Smooth muscle cell (in vitro differentiated cells): ENCODE measurements at regions not wholly inside any gene's neighbourhood (a gene's known extent, or its start where the extent isn't known, plus 50 kb on each side); places are given as distances from the start of the nearest gene placed in this dataset.

ENCODE experiments used
- DNase-seq: peaks from one replicate; lab custom pipeline; 2025; ENCODE audit not compliant: unreplicated experiment; lab: John Stamatoyannopoulos, UW
- H2AFZ ChIP-seq: fragments of 200-600 bp; sonication (generic); 2 replicates; pipeline ENCODE4 v1.6.0; 2016; ENCODE audit warnings: antibody characterized with exemption, low read depth, mild to moderate bottlenecking
- H3F3A ChIP-seq: fragments of 200-600 bp; sonication (generic); 2 replicates; pipeline ENCODE4 v1.6.0; 2017; ENCODE audit warnings: antibody characterized with exemption, low read depth
- H3K27ac ChIP-seq: fragments of 200-600 bp; sonication (generic); 2 replicates; pipeline ENCODE4 v1.5.1; 2016; ENCODE audit warnings: low read depth, mild to moderate bottlenecking
- H3K27me3 ChIP-seq: fragments of 200-600 bp; sonication (generic); 2 replicates; pipeline ENCODE4 v1.6.1; 2016; ENCODE audit warnings: low read depth, mild to moderate bottlenecking
- H3K36me3 ChIP-seq: fragments of 200-600 bp; sonication (generic); 2 replicates; pipeline ENCODE4 v1.5.1; 2016; ENCODE audit warnings: low read depth
- H3K4me1 ChIP-seq: fragments of 200-600 bp; sonication (generic); 2 replicates; pipeline ENCODE4 v1.5.1; 2016; ENCODE audit warnings: low read depth
- H3K4me2 ChIP-seq: fragments of 200-600 bp; sonication (generic); 2 replicates; pipeline ENCODE4 v1.6.0; 2016; ENCODE audit warnings: mild to moderate bottlenecking
- H3K4me3 ChIP-seq: fragments of 200-600 bp; sonication (generic); 2 replicates; pipeline ENCODE4 v1.5.1; 2016; ENCODE audit warnings: mild to moderate bottlenecking
- H3K79me2 ChIP-seq: fragments of 200-600 bp; sonication (generic); 2 replicates; pipeline ENCODE4 v1.6.0; 2016; ENCODE audit warnings: low read depth, mild to moderate bottlenecking
- H3K9ac ChIP-seq: fragments of 200-600 bp; sonication (generic); 2 replicates; pipeline ENCODE4 v1.6.0; 2016; ENCODE audit warnings: low read depth
- H3K9me3 ChIP-seq: fragments of 200-600 bp; sonication (generic); replicated peaks from 2 replicates; pipeline ENCODE4 v1.5.1; 2016; ENCODE audit warnings: low read depth
- H4K20me1 ChIP-seq: fragments of 200-600 bp; sonication (generic); 2 replicates; pipeline ENCODE4 v1.6.0; 2016; ENCODE audit warnings: low read depth
- WGBS: methylation state at CpG from one replicate; pipeline ENCODE4 v1.1.7; 2016; ENCODE audit warnings: low lambda C conversion rate; 5-methylcytosine and 5-hydroxymethylcytosine counted together
- TF ChIP-seq, protein P1 (sequence below): fragments of 200-600 bp; sonication (generic); IDR thresholded peaks from 2 replicates; pipeline ENCODE4 v1.5.1; 2017; ENCODE audit warnings: borderline replicate concordance, mild to moderate bottlenecking, antibody characterized with exemption; ENCODE audit not compliant: insufficient read depth, poor library complexity, severe bottlenecking

DNA sequence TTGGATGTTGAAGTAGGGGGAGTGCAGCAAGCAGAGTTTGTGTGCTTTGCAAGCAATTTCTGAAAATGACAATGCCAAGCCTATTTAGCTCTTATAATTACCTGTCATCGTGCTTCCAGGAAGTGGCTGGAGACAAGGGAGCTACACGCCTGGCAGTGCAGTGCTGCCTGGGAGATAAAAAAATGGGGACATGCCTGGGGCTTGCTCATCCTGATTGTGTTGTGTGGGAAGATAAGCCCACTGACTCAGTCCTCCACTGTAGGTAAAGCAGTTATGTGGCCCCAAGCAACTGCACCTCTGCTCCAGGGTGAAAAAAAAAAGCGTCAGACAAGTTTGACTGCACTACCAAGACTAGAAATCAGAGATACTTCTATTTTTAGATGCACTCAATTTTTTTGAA, 396.9 kb upstream of the NXPH2 start:
- H3K27ac ChIP-seq, result peak overlapping the region; percentile 14

DNA sequence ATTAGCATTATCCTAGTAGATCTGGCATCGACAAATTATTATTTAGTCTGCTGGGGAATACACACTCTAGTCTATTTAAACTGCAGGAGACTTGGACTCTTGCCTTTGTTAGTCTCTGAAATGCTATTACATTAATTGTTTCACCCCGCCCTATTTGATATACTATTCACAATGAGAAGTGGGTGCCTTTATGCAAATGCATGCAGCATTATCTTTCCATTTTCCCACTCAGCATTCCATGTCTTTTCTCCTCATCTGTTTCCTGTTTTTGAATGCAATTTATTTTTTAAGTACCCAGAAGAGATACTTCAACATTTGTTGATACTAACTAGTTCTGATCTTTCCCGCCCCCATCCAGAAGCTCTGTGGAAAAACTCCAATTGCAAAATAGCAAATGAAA, 395.3 kb upstream of the NXPH2 start:
- Histone ChIP-seq H3K4me3 (no peak overlapping the region), H3K9ac (no peak overlapping the region), H3K27ac (no peak overlapping the region), H4K20me1 (no peaks in the 10 kb centered on the region), H3K36me3 (no peaks in the 10 kb centered on the region), H3F3A (peaks cover 4% of the 10 kb centered on the region), H3K79me2 (no peaks in the 10 kb centered on the region), H3K27me3 (no peaks in the 10 kb centered on the region), H3K9me3 (no peaks in the 10 kb centered on the region), H3K4me1 (peaks cover 2% of the 10 kb centered on the region), H2AFZ (no peak overlapping the region), H3K4me2 (no peak overlapping the region)
- no peak for DNase-seq
- 87% methylated on average over 3 of the region's 3 CpGs for WGBS
- TF ChIP-seq, protein P1, sequence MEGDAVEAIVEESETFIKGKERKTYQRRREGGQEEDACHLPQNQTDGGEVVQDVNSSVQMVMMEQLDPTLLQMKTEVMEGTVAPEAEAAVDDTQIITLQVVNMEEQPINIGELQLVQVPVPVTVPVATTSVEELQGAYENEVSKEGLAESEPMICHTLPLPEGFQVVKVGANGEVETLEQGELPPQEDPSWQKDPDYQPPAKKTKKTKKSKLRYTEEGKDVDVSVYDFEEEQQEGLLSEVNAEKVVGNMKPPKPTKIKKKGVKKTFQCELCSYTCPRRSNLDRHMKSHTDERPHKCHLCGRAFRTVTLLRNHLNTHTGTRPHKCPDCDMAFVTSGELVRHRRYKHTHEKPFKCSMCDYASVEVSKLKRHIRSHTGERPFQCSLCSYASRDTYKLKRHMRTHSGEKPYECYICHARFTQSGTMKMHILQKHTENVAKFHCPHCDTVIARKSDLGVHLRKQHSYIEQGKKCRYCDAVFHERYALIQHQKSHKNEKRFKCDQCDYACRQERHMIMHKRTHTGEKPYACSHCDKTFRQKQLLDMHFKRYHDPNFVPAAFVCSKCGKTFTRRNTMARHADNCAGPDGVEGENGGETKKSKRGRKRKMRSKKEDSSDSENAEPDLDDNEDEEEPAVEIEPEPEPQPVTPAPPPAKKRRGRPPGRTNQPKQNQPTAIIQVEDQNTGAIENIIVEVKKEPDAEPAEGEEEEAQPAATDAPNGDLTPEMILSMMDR, result no peak

More for the DNA sequence above, 396.9 kb upstream of the NXPH2 start:
- H3K36me3 ChIP-seq, result no peaks in the 10 kb centered on the region
- WGBS, result 43% methylated on average over 3 of the region's 3 CpGs
- TF ChIP-seq, protein P1, result no peak
- H3K4me3 ChIP-seq, result no peak overlapping the region
- no peak overlapping the region for H3K9ac ChIP-seq
- H3F3A ChIP-seq, result no peaks in the 10 kb centered on the region
- no peak for DNase-seq
- H3K9me3 ChIP-seq, result no peaks in the 10 kb centered on the region
- H4K20me1 ChIP-seq, result no peaks in the 10 kb centered on the region
- H3K79me2 ChIP-seq, result no peaks in the 10 kb centered on the region
- H3K4me2 ChIP-seq, result peak overlapping the region; percentile 10
- H2AFZ ChIP-seq, result peak overlapping the region; percentile 76
- H3K4me1 ChIP-seq, result peaks cover 9% of the 10 kb centered on the region
- no peaks in the 10 kb centered on the region for H3K27me3 ChIP-seq

DNA sequence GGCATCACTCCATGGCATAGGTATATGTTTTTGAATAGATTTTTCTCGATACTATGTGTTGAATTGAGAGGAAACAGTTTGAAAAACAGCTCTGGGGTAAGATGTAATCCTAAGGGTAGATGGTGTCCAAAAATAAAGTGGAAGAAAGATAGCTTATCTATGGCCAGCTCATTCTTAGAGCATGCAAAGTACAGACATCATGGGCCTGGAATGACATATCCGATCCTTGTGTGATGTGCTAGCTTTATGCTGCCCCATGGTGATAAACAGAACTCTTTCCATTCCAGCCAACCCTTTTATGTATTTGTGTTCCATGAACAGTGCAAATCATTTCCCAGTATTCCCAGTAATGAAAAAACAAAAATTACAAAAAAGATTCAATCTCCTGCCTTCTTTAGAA, 390.2 kb upstream of the NXPH2 start:
- Histone ChIP-seq H3K79me2 (no peaks in the 10 kb centered on the region), H3K9ac (no peak overlapping the region), H3K27me3 (no peaks in the 10 kb centered on the region), H3K4me2 (peak overlapping the region; percentile 55), H3K9me3 (no peaks in the 10 kb centered on the region), H3F3A (peaks cover 8% of the 10 kb centered on the region), H3K36me3 (no peaks in the 10 kb centered on the region), H3K4me1 (no peaks in the 10 kb centered on the region), H3K27ac (peak overlapping the region; percentile 51), H2AFZ (no peak overlapping the region), H4K20me1 (no peaks in the 10 kb centered on the region), H3K4me3 (no peak overlapping the region)
- no peak for DNase-seq
- 20% methylated on average over 2 of the region's 2 CpGs for WGBS
- TF ChIP-seq, protein P1, result no peak

DNA sequence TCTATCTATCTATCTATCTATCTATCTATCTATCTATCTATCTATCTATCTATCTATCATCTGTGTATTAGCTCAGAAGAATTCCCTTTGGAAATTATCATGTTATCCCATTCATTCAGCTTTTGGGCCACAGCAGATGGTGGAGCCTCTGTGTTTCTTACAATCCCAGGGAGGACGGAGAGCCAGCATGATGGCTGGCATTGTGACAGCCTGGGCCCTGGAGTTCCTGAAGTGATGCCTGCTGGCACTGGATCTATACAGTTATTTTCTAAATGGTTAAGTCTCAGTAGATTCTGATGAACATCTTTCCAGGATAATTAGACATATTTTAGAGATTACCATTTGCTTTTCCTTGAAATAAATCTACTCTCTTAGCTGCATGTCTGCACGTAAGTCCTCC, 385.4 kb upstream of the NXPH2 start:
- no peak for DNase-seq
- Histone ChIP-seq H3K4me3 (no peak overlapping the region), H3K4me1 (peaks cover 12% of the 10 kb centered on the region), H3K36me3 (no peaks in the 10 kb centered on the region), H3K9ac (no peak overlapping the region), H2AFZ (no peak overlapping the region), H4K20me1 (no peaks in the 10 kb centered on the region), H3K27ac (no peak overlapping the region), H3K27me3 (no peaks in the 10 kb centered on the region), H3K79me2 (no peaks in the 10 kb centered on the region), H3K4me2 (no peak overlapping the region), H3F3A (peaks cover 5% of the 10 kb centered on the region), H3K9me3 (no peaks in the 10 kb centered on the region)
- TF ChIP-seq, protein P1, result no peak
- 100% methylated on average over 2 of the region's 2 CpGs for WGBS
